Spleen (tissue), 7 donors: ENCODE measurements at regions not wholly inside any gene's neighbourhood (a gene's known extent, or its start where the extent isn't known, plus 50 kb on each side); places are given as distances from the start of the nearest gene placed in this dataset.

Experiments used
- CTCF ChIP-seq, 11 experiments: fragments of 200-600 bp in 7 of 11; fragments of 450-650 bp in 4 of 11; sonication (generic) in 4 of 11; IDR thresholded peaks in 8 of 11; conservative IDR thresholded peaks in 3 of 11; 1 replicate in 7 of 11; 2 replicates in 4 of 11; pipeline versions ENCODE4 v1.4.0 to v1.8.0; 2016 to 2021; ENCODE audit warnings: antibody characterized with exemption in 11 of 11, inconsistent platforms in 4 of 11, mild to moderate bottlenecking in 1 of 11
- POLR2A ChIP-seq, 3 donors: fragments of 450-650 bp; IDR thresholded peaks; one replicate each; pipeline ENCODE4 v1.5.1; 2017; ENCODE audit warnings: antibody characterized with exemption in 3 of 3, mild to moderate bottlenecking in 1 of 3
- POLR2AphosphoS5 ChIP-seq, 3 donors: sonication (generic); formaldehyde crosslinking; IDR thresholded peaks; one replicate each; pipeline ENCODE4 v1.5.1; 2017; ENCODE audit warnings: antibody characterized with exemption in 3 of 3
- donor health status: DM: no; HTN: no; CAD: no; lungs with moderate emphysema.
- donor health status: DM: no; HTN: no; CAD: no.
- donor health status: DM: no; HTN: no; CAD: no.

DNA sequence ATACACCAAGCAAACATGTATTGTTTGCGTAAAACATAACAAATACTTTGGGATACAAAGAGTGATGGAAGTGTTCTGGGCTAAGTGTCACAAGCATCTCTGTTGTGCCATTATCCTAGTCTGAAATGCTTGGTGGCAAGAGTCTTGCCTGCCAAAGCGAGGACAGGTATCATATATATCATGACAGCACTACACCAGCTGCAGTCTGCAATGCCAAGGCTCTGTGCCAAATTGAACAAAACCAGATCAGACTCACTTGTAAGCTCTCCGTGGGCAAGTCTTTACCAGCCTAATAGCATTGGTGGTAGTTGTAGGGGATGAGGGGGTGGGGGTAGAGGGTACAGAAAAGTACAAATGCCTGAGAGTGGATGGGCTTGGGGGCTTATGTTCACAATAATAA, 119.2 kb downstream of the RWDD3 start:
- no peak for TF ChIP-seq CTCF (IDR thresholded peaks at IDR 0.05 in 8 of 11, conservative IDR thresholded peaks at IDR 0.05 in 3 of 11)
- TF ChIP-seq POLR2AphosphoS5 (IDR thresholded peaks at IDR 0.05) = no peak
- TF ChIP-seq POLR2A (IDR thresholded peaks at IDR 0.05) = no peak
